GM19035 (cell line): ENCODE measurements at regions not wholly inside any gene's neighbourhood (a gene's known extent, or its start where the extent isn't known, plus 50 kb on each side); places are given as distances from the start of the nearest gene placed in this dataset.
"Not testable (repeated sequence)": the region's sequence is repeated elsewhere in the genome, so short reads cannot be mapped to it uniquely, and the experiment has no call there.

Source experiments
- ATAC-seq: cut with Tn5 transposase; IDR thresholded peaks from one replicate; pipeline ENCODE4 v1.9.1; 2021; ENCODE audit not compliant: unreplicated experiment

DNA sequence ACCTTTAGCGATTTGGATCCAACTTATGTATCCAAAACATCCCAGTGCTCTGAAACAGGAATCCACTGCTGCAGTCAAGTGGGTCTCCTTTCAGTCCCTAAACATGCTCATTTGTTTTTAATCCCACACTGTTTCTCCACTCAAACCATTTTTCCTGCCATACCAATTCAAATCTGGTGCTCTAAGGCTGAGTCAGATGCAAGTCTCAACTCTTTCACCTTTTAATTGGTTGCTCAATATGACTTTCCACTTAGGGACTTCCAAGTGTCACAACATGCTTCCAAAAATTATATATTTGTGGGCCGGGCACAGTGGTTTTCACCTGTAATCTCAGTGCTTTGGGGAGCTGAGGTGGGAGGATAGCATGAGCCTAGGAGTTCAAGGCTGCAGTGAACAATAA, 113.4 kb upstream of the TANK start:
- no peak for ATAC-seq

DNA sequence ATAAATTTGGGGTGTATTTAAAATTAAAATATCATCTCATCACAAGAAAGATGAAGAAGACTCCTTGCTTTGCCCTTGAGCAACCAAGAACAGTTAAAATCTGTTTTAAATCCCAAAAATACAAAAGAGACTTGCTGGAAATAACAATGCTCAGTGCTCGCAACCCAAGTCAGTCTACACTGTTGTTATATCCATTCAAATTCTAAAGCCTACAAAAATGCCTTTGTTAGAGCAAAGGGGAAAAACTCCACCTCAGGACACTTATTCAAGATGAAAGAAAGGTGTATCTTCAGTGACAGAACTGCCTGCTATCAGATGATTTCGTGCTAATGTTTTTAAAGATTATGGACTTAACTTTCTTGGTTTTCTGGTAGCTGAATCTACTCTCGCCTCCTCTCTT, 111.9 kb upstream of the TANK start:
- ATAC-seq: no peak

DNA sequence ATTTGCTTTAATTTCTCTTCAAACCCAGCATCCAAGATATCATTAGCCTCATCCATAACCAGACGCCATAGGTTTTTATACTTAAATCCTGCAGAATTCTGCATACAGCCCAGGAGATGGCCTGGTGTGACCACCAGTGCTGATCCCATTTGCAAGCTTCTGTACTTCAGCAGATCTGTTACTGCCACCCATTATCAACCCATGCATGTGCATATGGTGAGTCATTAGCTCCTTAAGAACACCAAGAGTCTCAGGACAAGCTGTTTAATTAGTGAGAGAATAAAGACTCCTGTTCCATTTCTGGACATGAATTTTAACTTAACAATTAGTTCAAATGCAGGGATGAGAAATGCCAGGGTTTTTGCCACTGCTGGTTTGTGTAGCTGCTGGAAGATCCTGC, 110.7 kb upstream of the TANK start:
- no peak for ATAC-seq

DNA sequence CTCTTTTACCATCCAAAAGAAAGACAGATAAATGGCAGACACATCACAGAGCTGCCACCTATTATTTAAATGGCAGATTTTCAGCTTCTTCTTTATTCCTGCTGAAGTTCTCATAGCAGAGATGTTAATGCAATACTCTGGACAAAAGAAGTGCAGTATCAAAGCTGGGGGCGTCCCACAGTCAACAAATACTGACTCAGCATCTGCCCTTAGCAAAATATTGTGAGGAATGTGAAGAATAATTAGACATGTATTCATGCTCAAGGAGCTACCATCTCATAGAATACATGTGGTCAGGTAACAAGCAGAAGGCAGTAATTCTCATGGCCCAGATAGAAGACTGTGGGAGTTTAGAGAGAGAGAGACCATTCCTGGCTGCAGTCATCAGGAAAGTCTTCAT, 108.0 kb upstream of the TANK start:
- ATAC-seq: no peak

DNA sequence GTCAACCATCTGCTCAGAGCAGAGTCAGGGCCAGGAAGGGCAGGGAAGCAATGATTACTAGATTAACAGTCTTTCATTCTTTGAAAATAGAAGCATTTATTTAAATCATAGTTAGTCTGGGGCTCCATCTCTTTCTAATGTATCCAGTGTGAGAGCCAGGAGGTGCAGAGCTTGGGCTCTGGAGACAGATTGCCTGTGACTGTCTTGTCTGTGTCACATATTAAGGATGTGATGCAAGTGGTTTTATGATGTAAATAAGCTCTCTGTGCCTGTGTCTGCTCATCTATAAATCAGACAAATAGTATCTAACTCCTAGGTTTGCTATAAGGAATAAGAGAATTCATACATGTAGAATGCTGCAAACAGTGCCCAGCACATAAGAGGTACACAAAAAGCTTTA, 104.9 kb upstream of the TANK start:
- ATAC-seq: no peak

DNA sequence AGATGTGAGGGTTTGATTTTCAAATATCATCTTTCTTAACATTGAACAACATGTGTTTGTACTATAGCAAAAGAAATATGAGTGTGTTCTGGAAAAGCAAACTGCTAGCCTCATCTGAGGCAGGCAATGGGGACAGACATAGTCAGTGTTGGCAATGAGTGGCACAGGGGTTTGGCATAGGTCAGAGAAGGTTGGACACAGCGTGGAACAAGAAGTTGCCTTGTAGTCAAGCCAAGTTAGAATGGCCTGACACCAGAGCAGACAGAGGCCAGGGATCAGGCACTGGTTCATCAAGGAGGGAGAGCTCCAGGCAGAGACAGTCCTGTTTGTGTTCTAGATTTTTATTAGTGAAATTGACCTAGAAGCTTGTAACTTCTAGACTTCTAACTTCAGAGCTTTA, 100.8 kb upstream of the TANK start:
- no peak for ATAC-seq

DNA sequence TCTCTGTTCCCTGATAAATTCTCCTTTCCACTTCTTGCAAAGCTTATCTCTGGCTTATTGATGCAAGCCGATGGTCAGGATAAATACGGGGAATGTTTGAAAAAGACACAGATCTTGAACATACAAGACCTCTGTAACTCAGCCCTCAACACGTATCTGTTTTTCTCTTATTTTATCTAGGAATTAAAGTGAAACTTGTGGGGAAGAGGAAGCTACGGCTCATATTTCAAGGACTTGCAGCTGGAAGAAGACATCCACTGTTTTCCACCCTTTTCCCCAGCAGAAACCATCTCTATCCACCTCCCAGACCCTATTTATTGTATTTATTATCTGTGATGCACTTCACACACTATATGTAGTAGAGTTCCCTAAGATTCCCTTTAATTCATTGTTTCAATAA, 98.4 kb upstream of the TANK start:
- ATAC-seq: no peak

DNA sequence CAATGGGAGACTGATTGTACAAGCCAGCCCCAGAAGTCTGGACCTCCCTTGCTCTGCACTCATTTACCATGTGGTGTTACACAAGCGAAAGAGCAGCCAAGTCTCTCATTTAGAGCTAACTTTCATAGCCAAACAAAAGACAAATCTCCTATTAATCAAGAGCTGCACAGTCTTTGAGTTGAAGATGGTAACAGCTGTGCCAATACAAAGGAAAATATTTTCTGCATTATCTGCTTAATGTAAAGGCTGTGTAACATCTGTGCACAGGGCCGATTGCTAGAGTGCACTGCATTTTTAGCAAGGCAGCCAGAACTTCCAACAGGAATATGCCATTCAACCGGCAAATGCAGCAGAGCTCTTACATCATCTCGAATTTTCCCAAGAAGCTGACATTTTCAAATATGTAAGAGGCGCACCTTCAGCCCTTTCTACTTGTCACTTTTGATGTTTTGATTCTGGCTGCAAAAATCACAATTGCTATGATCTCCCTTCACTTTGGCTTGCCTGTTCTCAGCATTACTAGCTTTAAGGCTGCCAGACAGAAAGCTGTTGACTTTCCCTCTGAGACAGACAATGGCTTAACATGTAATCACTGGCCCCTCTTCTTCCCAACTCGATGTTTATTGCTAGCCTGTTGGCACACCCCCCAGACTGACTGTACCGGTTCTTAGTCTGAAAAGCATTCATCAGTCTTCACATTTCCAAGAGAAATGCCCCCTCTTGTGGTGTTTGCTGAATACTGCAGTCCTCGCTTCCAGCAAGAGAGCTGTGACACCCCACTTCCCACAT, 96.9 kb upstream of the TANK start:
- peak; percentile 96 for ATAC-seq

DNA sequence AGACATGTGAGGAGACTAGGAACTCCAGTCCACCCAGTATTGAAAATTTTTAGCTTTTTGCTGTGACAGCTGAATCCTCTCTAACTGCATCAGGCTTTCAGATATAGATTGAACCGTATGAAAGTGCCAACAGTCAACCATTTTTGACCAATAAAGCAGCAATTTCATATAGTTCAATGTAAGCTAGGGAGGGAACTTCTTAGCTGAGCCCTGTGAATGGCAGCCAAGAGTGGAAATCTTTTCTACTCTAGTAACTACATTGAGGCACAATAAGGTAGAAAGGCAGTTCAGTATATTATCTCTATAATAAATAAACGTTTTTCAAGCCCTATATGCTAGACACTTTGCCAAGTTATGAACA, 96.3 kb upstream of the TANK start:
- peak; percentile 43 for ATAC-seq

DNA sequence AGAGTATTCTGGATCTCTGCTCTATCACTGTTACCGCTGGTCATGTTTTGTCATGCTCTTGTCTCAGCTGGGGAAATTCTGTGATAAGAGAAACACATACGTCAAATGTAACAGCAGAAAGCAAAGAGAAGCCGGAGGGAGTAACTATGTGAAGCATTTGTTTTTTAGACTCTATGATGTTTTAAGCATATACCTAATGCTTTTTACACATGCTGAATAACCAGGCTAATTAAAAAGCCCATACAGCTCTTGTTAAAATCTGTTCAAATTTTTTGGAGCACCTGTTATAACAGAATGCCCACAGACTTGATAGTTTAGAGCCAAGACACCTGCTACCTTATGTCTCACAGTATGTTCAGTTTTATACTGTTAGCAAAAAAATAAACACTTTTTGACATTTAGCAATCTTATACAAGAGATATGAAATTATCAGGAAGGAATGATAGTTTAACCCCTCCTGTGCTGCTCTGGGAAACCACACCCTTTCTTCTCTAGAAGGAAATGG, 92.3 kb upstream of the TANK start:
- no peak for ATAC-seq

DNA sequence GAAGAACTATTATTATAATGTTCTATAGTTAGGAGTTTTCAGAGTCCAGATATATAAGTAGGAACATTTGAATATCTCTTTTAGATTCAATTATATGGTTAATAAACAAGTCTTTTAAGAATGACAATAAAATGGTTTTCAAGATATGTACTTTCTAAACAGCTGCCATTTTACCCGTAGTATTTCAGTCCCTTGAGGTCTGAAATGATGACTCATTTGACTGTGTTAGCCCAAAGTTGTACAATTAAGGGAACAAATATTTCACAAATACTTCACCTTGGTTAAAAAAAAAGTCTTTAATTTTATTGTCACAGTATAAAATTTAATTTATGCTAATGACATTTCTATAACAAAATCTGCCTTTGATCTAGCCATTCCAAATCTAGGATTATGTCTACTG, 91.6 kb upstream of the TANK start:
- ATAC-seq: no peak

DNA sequence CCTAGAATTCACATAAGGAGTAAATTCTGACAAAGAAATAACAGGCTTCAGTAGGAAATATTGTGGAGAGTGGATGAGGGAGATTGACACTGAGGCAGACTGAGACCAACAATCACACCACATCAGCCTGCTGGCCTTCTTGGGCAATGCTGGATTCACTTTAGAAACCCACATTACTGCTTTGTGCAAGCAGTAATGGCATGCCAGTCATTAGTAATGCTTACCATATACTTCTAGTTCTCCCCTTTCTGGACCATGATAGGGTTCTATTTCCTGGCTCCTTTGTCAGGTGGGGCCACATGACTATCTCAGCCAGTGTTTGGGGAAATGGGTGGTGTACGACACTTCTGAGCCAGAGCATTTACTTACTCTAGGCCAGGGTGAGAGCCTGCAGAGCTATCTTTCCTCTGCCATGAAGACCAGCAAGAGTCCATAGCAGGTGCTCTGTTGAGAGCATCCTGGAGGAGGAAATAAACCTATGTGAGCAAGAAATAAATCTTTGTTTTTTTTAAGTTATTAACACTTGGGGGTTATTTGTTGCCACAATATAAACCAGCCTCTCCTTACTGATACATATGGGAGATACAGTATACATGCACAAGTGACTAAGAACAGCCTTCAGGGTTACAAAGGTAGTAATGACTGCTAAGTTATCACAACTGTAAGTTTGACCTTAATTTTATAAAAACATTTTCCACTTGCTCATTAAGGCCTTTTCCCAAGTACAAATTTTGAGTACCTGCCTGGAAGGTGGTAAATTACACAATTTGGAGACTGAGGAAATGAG, 89.3 kb upstream of the TANK start:
- no peak for ATAC-seq

DNA sequence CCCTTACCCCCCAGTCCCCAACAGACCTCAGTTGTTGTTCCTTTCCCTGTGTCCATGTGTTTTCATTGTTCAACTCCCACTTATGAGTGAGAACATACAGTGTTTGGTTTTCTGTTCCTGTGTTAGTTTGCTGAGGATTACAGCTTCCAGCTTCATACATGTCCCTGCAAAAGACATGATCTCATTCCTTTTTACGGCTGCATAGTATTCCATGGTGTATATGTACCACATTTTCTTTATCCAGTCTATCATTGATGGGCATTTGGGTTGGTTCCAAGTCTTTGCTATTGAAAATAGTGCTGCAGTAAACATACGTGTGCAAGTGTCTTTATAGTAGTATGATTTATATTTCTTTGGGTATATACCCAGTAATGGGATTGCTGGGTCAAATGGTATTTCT, 87.8 kb upstream of the TANK start:
- ATAC-seq: not testable (repeated sequence)

DNA sequence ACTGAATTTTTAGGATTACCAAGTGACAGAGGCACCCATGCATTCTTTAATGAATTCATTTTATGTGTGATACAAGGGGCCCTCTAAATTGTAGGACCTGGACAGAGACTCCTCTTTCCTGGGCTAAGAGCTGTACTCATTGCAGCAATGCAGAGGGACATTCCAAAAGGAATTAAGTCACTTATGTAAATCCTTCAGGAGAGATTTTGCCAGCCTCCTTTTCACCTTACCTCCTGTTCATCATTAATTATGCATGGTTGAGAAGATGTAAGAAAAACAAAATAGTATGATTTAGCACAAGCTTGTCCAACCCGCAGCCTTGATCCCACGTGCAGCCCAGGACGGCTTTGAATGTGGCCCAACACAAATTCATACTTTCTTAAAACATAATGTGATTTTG, 84.5 kb upstream of the TANK start:
- no peak for ATAC-seq

DNA sequence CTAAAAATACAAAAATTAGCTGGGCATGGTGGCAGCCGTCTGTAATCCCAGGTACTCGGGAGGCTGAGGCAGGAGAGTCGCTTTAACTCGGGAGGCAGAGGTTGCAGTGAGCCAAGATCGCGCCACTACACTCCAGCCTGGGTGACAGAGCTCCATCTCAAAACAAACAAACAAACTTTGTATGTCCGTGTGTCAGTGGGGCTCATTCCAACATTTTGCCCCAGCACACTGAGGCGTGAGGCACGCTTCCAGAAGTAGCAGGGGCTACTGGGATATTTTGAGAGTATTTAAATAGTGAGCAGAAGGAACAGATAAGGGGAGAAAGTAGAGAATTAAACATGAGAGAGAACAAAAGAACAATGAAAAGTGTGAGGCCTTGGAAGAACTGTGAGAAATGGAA, 83.3 kb upstream of the TANK start:
- ATAC-seq: no peak

DNA sequence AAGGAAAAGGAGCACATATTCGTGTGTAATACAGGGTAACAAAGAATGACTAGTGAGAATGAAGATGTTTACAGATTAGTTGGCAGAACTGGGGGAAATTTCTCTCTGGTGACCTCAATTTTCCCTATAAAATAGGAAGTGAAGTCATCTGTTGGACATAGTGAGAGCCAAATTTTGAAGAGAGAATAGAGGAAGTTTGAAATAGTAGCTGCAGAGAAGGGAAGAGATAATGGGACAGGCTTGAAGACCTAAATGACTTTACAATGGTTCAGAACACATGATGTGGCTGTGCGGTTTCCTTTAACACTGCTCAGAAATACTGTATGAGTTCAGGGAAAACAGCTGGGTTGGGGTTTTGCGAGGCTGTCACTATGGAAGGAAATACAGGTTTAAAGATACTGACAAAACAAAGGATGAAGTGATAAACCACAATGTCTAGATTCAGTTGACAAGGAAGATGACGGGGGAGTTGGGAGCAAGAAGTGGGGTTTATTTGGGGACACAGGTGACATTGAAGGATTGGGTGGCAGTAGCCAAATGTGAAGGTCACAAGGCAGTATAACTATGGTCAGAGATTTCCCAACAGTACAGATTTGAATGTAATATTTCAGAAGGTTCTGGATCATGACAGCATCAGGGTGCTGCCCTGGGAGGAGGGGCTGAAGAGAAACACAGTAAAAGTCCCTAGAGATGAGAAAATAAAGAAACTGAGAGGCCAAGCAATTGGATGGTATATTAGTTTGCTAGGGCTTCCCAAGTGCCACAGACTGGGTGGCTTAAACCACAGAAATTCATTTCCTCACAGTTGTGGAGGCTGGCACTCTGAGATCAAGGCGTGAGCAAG, 82.6 kb upstream of the TANK start:
- ATAC-seq: peak; percentile 84

DNA sequence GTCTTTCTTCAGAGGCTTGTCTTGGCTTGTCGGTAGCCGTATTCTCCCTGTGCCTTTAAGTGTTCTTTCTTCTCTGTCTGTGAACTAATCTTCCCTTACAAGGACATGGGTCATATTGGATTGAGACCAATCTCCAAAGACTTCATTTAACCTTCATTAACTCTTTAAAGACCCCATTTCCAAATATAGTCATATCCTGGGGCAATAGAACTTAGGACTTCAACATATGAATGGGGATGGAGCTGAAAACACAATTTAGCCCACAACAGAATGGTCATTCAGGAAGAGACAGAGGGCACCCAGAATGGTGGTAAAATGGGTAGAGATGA, 82.1 kb upstream of the TANK start:
- ATAC-seq: peak; percentile 2

DNA sequence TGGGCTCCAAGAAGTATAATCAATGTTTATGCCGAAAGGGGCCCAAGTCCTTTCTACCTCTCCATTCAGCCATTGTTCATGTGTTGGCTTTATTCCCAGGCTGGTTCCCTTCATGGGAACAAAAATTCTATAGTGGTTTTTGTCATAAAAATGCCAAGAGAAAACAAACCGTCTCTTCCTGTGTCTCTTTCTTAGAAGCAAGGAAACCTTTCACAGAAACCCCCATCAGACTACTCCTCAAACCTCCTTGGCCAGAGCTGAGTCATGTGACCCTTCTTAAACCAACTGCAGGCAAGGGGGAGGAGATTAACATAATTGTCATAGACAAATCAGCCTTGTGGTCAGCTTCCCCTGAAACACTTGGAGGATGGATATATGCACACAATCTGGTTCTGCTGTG, 75.1 kb upstream of the TANK start:
- ATAC-seq: no peak

DNA sequence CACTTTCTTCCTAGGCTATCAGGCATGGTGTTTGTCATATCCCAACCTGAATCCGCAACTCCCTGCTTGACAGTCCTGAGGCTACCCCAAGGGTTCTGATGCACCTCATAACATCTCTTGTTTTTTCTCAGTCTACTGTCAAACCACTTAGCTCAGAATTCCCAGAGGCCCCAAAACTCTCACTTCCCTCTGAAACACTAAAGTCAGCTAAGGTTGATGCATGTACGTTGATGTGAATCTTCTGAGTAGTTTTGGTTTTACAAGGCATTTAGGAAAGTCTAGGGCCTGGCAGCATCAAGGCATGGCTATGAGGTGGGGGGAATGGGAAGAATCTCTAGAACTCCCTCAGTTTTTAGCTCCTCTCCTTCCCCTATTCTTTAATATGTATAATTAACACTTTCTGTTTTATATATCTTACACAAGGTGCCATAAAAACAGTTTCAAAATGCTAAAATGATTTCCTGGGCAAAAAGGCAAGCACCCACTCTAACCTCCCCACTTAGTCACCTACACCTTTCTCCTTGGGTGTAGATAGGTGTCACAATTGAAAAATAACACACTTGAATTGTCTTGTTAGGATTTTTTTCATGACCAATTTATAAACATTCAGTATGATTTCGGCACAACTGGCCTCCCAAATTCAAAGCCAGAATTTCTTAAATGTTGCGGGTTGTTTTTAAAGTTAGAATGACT, 71.4 kb upstream of the TANK start:
- ATAC-seq: peak; percentile 83

DNA sequence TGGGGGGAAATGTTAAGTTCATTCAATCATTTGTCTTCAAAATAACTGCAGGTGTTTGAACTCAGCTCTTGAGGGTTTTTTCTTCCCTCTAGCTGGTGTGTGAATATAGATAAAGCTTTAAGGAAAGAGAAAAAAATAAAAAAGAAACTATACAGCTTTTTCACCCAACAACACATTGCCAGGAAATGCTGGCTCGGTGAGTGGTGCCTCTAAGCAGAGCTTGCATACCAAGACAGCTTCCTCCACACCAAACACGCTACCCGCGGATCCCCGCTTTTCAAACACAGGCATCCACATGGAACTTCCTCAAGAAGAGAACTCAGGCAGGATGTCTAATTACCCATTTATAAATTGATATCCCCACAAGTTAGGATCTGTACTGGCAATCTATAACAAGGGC, 69.8 kb upstream of the TANK start:
- peak; percentile 65 for ATAC-seq

DNA sequence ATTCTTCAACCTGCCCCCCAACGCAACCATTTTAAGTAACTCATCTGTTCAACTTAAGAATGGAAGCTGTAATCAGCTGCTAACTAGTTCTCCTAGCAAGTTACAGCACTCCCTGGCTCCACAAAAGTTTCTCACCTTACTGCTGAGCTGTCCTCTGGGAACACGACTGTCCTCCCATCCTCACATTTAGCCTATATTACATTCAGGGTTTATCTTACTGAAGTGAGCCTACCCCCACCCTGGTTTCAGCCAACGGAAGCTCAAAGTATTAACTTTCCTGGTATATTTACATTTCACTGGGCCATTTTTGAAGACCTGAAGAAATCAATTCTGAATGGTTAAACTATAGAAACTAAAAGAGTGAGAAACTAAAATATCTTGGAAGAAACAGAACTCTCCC, 64.9 kb upstream of the TANK start:
- ATAC-seq: no peak
